GM19351 (cell line): ENCODE measurements at regions not wholly inside any gene's neighbourhood (a gene's known extent, or its start where the extent isn't known, plus 50 kb on each side); places are given as distances from the start of the nearest gene placed in this dataset.

Experiments
- ATAC-seq: cut with Tn5 transposase; IDR thresholded peaks from one replicate; pipeline ENCODE4 v1.9.1; 2021; ENCODE audit warnings: mild to moderate bottlenecking, moderate library complexity; ENCODE audit not compliant: unreplicated experiment

GRCh38 chr7:22962775-22963350, 51.1 kb downstream of the HYCC1 start:
- ATAC-seq, result no peak

DNA sequence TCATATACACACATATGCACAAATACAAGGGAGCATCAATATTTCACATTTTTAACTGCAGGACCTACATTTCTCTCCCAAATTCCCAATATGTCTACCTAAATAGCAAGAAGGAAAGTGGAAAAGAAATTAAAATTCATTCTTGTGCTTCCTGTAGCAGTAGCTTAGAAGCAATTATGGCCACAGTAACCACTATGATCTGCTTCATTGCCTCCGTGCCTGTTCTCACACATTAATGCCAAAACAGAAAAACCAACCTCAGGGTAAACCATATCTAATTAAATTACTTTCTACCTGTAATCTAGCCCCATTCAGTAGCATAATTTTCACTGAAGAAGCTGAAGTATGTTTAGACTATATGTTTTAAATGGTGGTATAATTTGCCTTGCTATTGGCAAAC, 55.2 kb downstream of the HYCC1 start:
- no peak for ATAC-seq

- no peak for ATAC-seq
Measured at GRCh38 chr7:22954251-22954650, 59.7 kb downstream of the HYCC1 start.

DNA sequence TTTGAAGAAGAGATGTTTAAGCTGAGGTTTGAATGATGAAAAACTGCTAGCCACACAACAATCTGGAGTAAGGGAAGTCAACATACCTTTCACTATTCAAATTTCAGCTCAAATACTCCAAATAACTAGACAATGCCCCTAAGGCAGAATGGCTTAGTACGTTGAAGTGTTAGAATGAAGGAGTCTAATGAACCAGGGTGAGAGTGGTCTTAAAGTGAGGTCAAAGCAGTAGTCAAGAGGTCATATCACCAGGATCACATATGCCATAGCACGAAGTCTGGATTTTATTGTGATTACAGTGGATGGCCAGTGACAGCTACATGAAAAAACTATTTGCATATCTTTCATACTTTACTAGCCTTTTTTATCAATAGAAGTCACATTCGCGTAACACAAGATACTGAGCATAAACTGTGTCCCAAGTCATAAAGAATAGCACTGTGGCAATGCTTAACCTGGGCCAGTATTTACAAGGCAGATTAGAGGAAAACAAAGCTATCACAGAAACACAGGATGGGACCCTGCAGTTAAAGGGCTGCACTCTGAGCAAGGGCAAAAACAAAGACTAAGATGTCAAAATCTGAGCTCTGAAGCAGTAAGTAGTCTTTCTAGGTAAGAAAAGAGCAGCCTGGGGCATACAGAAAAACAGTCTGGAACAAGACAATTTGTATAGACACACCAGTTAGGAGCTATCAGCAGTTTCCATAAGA, 61.5 kb downstream of the HYCC1 start:
- no peak for ATAC-seq

GRCh38 chr7:22949944-22950343, 64.0 kb downstream of the HYCC1 start:
- no peak for ATAC-seq

GRCh38 chr7:22949221-22949620, 64.7 kb downstream of the HYCC1 start:
- ATAC-seq, result no peak

- no peak for ATAC-seq
Measured at GRCh38 chr7:22948770-22949169, 65.2 kb downstream of the HYCC1 start.

DNA sequence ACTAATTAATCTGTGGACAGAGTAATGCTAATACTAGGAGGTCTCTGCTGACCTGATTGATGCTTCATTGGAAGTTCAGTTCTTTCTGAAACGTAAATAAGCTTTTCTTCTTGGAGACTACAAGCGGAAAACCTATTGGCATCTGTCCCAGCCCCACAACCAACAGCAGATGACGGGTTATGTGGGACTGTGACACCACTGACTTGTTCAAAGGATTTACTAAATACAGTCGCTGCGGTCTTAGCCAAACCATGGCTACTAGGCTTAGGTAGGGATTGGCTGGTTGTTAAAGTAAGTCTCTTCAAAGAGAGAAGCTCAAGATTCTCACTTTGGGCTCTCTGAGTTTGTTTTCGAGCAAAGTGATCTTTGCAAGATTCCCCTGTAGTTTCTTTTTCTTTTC, 68.3 kb downstream of the HYCC1 start:
- ATAC-seq, result no peak

DNA sequence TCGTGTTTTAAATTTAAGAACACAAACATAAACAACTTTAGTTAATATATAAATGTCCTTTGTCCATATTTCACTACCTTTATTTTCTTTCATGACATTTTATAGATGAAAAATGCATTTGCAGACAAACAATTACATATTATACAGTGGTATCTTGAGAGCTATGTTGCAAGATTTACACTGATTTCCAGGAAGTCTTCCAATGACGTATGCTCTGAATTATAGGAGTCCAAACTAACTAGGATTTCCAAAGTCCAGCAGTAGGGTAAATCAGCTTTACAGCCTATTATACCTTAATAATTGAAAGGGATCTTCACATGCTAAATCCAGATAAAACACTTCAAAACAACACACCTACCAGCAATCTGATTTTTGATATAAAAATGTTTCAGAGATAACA, 69.4 kb downstream of the HYCC1 start:
- no peak for ATAC-seq

DNA sequence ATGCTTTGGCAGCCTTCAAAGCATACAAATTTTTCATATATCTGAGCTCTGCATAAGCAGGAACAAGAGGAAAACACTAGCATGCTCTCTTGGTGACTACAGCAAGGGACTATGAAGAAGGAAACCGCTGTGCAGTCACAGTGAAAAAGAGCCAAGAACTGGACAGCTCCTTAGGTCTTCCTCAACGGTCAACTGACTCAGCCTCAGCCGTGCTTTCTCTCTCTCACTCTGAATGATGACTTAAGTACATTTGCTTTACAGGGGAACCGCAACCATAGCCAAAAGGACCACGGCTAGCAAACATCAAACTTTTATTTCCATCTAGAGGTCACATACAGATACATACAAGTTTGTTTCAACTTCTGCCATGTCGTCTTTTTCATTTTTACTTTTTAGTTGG, 69.9 kb downstream of the HYCC1 start:
- no peak for ATAC-seq

DNA sequence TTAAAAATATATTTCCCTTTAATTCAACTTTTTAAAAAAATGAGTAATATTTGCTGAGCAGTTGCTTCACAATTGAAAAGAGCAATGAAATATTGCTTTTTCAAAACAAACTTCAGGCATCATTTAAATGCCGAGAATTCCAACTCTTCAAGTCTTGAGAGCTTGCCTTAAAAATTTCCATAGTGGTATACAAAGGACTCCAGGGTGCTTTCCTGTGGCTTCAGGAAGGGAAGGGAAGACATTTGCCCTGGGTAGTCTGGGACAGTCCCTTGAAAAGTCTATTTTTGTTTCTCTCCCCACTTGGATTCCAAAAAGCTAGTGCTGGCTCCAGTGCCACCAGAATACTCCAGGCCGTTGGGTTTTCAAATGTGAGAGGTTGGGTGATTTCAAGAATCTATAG, 71.7 kb downstream of the HYCC1 start:
- ATAC-seq, result no peak

DNA sequence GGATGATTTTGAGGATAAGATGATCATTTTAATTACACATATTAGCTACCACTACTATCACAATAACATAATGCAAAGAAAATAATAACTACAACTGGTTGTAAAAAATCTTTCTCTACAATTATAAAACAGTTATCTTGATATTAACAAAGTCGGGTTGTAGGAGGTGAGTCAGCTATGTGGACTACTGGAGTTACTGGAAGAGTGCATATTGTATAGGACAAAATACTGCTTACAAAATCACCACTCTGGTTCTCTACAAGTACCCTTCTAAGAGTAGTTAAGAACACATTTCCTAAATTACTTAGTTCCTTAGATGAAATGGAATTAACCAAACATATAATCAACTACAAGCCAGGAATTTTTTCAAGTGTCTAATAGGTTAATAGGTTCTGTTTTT, 74.1 kb downstream of the HYCC1 start:
- ATAC-seq, result no peak

DNA sequence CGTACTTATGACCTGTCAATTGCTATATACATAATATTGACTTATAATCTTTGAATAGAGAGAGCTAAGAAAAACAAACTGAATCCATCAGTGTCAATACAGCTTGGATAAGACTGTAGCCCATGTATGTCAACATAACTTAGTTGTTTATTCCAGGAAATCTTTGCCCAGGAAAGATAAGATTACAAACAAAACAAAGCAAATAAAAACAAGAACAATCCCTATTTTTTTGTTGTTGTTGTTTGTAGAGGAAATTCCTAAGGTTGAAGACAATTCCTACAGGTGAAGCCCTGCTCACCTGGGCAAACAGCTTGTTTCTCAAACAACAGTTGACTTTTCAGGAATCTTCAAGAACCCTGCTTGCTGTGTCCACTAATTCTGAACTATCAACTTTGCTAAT, 76.0 kb downstream of the HYCC1 start:
- ATAC-seq, result no peak

GRCh38 chr7:22936246-22936645, 77.7 kb downstream of the HYCC1 start:
- ATAC-seq, result no peak

GRCh38 chr7:22935269-22935668, 78.7 kb downstream of the HYCC1 start:
- ATAC-seq, result no peak

GRCh38 chr7:22934473-22935065, 79.4 kb downstream of the HYCC1 start:
- no peak for ATAC-seq

DNA sequence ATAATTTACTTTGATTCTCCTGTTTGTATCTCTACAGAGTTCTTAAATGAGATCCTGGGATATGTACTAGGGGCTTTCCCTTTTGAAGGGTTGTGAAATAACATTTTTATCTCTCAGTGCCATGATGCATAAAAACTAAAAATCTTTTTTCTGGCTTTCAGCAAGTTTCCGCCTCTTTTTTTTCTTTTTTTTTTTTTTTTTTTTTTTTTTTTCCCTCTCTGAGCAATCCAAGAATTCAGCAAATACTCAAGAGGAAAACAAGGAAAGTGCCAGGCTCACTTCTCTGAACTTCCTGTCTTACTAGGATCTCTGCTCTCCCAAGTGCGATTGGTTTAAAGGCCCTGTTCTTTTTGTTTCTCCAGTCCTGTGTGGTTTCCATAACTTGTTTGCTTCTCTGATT, 79.9 kb downstream of the HYCC1 start:
- ATAC-seq, result no peak

GRCh38 chr7:22932896-22933295, 81.0 kb downstream of the HYCC1 start:
- ATAC-seq, result no peak

- no peak for ATAC-seq
Measured at GRCh38 chr7:22931011-22931410, 82.9 kb downstream of the HYCC1 start.

GRCh38 chr7:22922307-22922706, 91.6 kb downstream of the HYCC1 start:
- ATAC-seq, result no peak

DNA sequence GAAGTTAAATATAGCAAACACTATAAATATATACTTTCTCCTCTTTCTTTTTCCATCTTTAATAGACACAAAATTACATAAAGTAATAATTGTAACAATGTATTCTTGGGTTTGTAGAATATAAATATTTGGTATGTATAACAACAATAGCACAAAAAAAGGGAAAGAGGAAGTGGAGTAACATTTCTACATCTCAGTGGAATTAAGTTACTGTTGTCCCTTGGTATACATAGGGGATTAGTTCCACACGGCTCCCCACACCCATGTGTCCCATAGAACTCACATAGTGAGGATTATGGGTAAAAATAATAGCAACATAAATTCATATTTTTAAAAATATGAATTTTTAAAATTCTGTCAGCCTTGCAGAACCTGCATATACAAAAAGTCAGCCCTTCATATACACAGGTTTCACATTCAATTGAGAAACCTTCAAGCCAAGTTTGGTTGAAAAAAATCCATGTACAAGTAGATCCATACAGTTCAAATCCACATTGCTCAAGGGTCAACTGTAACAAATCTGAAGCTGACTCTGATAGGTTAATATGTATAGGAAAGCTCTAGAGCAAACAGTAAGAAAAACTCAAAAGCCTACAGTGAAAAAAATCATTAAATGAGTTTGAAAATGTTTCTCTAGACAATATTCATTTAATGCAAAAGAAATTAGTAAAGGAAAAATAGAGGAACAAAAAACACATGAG, 92.4 kb downstream of the HYCC1 start:
- no peak for ATAC-seq

- ATAC-seq, result no peak
Measured at GRCh38 chr7:22920672-22921071, 93.3 kb downstream of the HYCC1 start.
